Right atrium auricular region (tissue), 2 donors: ENCODE measurements at regions not wholly inside any gene's neighbourhood (a gene's known extent, or its start where the extent isn't known, plus 50 kb on each side); places are given as distances from the start of the nearest gene placed in this dataset.

Experiments used
- DNase-seq: peaks from one replicate; pipeline ENCODE4 v3.0.0-alpha.2; 2019; ENCODE audit warnings: low spot score
- H3K27ac ChIP-seq, 2 donors: fragments of 200-600 bp; sonication (generic); 1 replicate in 1 of 2; 2 replicates in 1 of 2; pipeline ENCODE4 v1.5.1; 2016 to 2019
- H3K27me3 ChIP-seq, 2 donors: fragments of 200-600 bp; sonication (generic); one replicate each; pipeline versions ENCODE4 v1.5.1 to v1.6.0; 2017 to 2019
- H3K36me3 ChIP-seq: fragments of 200-600 bp; sonication (generic); one replicate; pipeline ENCODE4 v1.5.1; 2016
- H3K4me1 ChIP-seq, 2 donors: fragments of 200-600 bp; sonication (generic); one replicate each; pipeline versions ENCODE4 v1.5.1 to v1.6.0; 2017 to 2019
- H3K4me3 ChIP-seq, 2 donors: fragments of 200-600 bp; sonication (generic); 1 replicate in 1 of 2; 2 replicates in 1 of 2; pipeline ENCODE4 v1.5.1; 2017 to 2019; ENCODE audit warnings: mild to moderate bottlenecking in 1 of 2, moderate library complexity in 1 of 2
- H3K9me3 ChIP-seq, 2 donors: fragments of 200-600 bp; sonication (generic); one replicate each; pipeline ENCODE4 v1.5.1; 2019
- TF ChIP-seq, protein P1 (sequence below), 2 donors: fragments of 200-600 bp; sonication (generic); IDR thresholded peaks; one replicate each; pipeline ENCODE4 v1.5.1; 2019; ENCODE audit warnings: antibody characterized with exemption in 2 of 2

GRCh38 chr4:137063961-137064360 is 468.3 kb downstream of the PCDH18 start:
- Histone ChIP-seq H3K4me1 (no peaks in the 10 kb centered on the region), H3K4me3 (no peak overlapping the region), H3K27ac (no peak overlapping the region), H3K27me3 (no peaks in the 10 kb centered on the region), H3K9me3 (no peaks in the 10 kb centered on the region), H3K36me3 (no peaks in the 10 kb centered on the region)
- TF ChIP-seq, protein P1, sequence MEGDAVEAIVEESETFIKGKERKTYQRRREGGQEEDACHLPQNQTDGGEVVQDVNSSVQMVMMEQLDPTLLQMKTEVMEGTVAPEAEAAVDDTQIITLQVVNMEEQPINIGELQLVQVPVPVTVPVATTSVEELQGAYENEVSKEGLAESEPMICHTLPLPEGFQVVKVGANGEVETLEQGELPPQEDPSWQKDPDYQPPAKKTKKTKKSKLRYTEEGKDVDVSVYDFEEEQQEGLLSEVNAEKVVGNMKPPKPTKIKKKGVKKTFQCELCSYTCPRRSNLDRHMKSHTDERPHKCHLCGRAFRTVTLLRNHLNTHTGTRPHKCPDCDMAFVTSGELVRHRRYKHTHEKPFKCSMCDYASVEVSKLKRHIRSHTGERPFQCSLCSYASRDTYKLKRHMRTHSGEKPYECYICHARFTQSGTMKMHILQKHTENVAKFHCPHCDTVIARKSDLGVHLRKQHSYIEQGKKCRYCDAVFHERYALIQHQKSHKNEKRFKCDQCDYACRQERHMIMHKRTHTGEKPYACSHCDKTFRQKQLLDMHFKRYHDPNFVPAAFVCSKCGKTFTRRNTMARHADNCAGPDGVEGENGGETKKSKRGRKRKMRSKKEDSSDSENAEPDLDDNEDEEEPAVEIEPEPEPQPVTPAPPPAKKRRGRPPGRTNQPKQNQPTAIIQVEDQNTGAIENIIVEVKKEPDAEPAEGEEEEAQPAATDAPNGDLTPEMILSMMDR (IDR thresholded peaks at IDR 0.05): no peak
- DNase-seq: no peak

GRCh38 chr4:137043184-137043583 is 489.1 kb downstream of the PCDH18 start:
- Histone ChIP-seq H3K9me3 (no peaks in the 10 kb centered on the region), H3K27ac (no peak overlapping the region), H3K36me3 (no peaks in the 10 kb centered on the region), H3K27me3 (no peaks in the 10 kb centered on the region), H3K4me3 (no peak overlapping the region), H3K4me1 (no peaks in the 10 kb centered on the region)
- no peak for DNase-seq
- TF ChIP-seq, protein P1 (IDR thresholded peaks at IDR 0.05): no peak

- H3K27ac ChIP-seq: no peak overlapping the region
- TF ChIP-seq, protein P1 (IDR thresholded peaks at IDR 0.05): no peak
- no peaks in the 10 kb centered on the region for H3K36me3 ChIP-seq
- H3K4me1 ChIP-seq: no peaks in the 10 kb centered on the region
- no peak overlapping the region for H3K4me3 ChIP-seq
- H3K27me3 ChIP-seq: no peaks in the 10 kb centered on the region
- no peak for DNase-seq
- no peaks in the 10 kb centered on the region for H3K9me3 ChIP-seq
These were observed 492.9 kb downstream of the PCDH18 start for GRCh38 chr4:137039370-137039769.

- DNase-seq: no peak
- Histone ChIP-seq H3K9me3 (peaks cover 0 to 5% of the 10 kb centered on the region in 2 donors), H3K27ac (no peak overlapping the region), H3K36me3 (no peaks in the 10 kb centered on the region), H3K4me3 (no peak overlapping the region), H3K4me1 (no peaks in the 10 kb centered on the region), H3K27me3 (no peaks in the 10 kb centered on the region)
- TF ChIP-seq, protein P1 (IDR thresholded peaks at IDR 0.05): no peak
These were observed 500.1 kb downstream of the PCDH18 start for GRCh38 chr4:137032222-137032621.

- no peak overlapping the region for H3K4me3 ChIP-seq
- DNase-seq: no peak
- no peak overlapping the region for H3K27ac ChIP-seq
- H3K9me3 ChIP-seq: peaks cover 0 to 5% of the 10 kb centered on the region in 2 donors
- TF ChIP-seq, protein P1 (IDR thresholded peaks at IDR 0.05): no peak
- no peaks in the 10 kb centered on the region for H3K36me3 ChIP-seq
- H3K27me3 ChIP-seq: no peaks in the 10 kb centered on the region
- H3K4me1 ChIP-seq: no peaks in the 10 kb centered on the region
These were observed 503.3 kb downstream of the PCDH18 start for GRCh38 chr4:137029026-137029425.

GRCh38 chr4:137025484-137026059 is 506.7 kb downstream of the PCDH18 start:
- H3K4me1 ChIP-seq: no peaks in the 10 kb centered on the region
- no peaks in the 10 kb centered on the region for H3K36me3 ChIP-seq
- no peak overlapping the region for H3K27ac ChIP-seq
- TF ChIP-seq, protein P1 (IDR thresholded peaks at IDR 0.05): no peak
- no peaks in the 10 kb centered on the region for H3K9me3 ChIP-seq
- no peaks in the 10 kb centered on the region for H3K27me3 ChIP-seq
- no peak for DNase-seq
- H3K4me3 ChIP-seq: no peak overlapping the region
